MG63 (cell line): ENCODE measurements at regions not wholly inside any gene's neighbourhood (a gene's known extent, or its start where the extent isn't known, plus 50 kb on each side); places are given as distances from the start of the nearest gene placed in this dataset.
"Not testable (repeated sequence)": the region's sequence is repeated elsewhere in the genome, so short reads cannot be mapped to it uniquely, and the experiment has no call there.

Source experiments
- DNase-seq: peaks from one replicate; pipeline ENCODE4 v3.0.0-alpha.2; 2020
- H3K27me3 ChIP-seq: fragments of 250-450 bp; sonication (Bioruptor Pico); 2 replicates; pipeline ENCODE4 v1.5.1; 2020; ENCODE audit warnings: mild to moderate bottlenecking, moderate library complexity
- H3K36me3 ChIP-seq: fragments of 250-450 bp; sonication (Bioruptor Pico); 2 replicates; pipeline ENCODE4 v1.5.1; 2020; ENCODE audit warnings: mild to moderate bottlenecking, moderate library complexity
- H3K4me3 ChIP-seq: fragments of 250-450 bp; sonication (Bioruptor Pico); 2 replicates; pipeline ENCODE4 v1.5.1; 2020; ENCODE audit warnings: mild to moderate bottlenecking, moderate library complexity
- H3K9me3 ChIP-seq: fragments of 250-450 bp; sonication (Bioruptor Pico); 2 replicates; pipeline ENCODE4 v1.5.1; 2020; ENCODE audit warnings: mild to moderate bottlenecking, moderate library complexity

DNA sequence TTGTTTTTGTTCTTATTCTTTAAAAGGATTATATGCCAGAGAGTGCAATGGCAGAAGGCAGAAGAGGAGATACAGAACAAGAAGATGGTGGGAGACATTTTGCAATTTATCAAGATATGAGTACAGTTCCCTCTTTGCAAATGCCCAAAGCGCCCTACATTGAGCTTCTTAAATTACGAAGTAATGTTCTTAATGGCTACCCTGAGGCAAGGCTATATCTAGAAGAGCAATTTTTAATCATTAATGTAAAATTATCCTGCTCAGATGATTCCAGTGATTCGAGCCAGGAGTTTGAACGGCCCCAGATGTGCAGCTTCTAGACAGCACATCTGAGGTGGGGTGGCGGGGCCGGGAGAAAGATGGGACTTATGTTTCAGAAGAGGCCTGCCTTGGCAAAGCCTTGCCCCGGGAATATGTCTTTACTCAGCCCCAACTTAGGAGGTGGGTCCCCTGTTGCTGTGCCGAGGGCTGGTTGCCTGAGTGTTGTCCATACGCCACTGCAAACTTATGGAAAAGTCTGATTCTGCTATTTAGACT lies 84.9 kb upstream of the MLN start:
- Histone ChIP-seq H3K9me3 (no peaks in the 10 kb centered on the region), H3K36me3 (no peaks in the 10 kb centered on the region), H3K4me3 (no peak overlapping the region), H3K27me3 (no peaks in the 10 kb centered on the region)
- no peak for DNase-seq

DNA sequence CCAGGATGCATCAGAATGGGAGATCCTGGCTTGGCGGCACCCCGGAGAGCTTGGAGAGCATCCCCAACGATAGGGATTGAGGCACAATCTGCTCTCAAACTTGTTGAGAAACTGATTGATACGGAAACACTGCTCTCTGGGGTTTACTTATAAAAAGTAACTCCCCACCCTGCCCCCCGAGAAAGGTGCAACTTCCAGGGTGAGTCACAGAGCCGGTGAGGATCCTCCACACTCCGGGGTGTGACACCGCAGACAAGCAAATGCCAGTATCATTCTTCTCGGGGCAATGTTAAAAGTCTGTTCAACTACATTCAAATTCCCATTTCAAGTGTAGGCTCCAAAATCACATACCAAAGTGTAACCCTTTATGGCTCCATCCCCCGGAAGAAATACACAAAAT lies 84.4 kb upstream of the MLN start:
- no peaks in the 10 kb centered on the region for H3K36me3 ChIP-seq
- DNase-seq = no peak
- no peaks in the 10 kb centered on the region for H3K9me3 ChIP-seq
- H3K27me3 ChIP-seq = no peaks in the 10 kb centered on the region
- H3K4me3 ChIP-seq = no peak overlapping the region

DNA sequence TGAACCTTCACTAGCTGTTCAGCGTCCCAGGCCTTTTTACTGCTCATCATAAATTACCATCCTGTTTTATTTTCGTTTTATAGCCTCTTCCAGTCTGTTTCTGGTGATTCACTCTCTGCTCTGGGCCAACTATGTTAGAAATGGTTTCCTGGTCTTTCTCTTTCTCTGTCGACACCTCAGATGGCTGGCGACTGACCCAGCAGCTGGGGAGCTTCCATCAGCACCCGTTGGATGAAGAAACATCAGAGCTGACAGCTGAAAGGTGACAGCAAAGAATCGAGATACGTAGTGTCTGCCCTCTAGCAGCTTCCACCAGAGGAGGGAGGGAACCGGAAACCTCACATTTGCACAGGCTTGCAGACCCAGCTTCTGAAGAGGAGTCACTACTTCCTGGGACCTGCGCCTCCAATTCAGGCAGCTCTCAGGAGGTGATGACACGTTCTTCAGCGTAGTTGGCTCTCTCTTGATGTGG lies 82.9 kb upstream of the MLN start:
- no peaks in the 10 kb centered on the region for H3K27me3 ChIP-seq
- DNase-seq = peak; percentile 69
- no peaks in the 10 kb centered on the region for H3K9me3 ChIP-seq
- no peak overlapping the region for H3K4me3 ChIP-seq
- no peaks in the 10 kb centered on the region for H3K36me3 ChIP-seq

DNA sequence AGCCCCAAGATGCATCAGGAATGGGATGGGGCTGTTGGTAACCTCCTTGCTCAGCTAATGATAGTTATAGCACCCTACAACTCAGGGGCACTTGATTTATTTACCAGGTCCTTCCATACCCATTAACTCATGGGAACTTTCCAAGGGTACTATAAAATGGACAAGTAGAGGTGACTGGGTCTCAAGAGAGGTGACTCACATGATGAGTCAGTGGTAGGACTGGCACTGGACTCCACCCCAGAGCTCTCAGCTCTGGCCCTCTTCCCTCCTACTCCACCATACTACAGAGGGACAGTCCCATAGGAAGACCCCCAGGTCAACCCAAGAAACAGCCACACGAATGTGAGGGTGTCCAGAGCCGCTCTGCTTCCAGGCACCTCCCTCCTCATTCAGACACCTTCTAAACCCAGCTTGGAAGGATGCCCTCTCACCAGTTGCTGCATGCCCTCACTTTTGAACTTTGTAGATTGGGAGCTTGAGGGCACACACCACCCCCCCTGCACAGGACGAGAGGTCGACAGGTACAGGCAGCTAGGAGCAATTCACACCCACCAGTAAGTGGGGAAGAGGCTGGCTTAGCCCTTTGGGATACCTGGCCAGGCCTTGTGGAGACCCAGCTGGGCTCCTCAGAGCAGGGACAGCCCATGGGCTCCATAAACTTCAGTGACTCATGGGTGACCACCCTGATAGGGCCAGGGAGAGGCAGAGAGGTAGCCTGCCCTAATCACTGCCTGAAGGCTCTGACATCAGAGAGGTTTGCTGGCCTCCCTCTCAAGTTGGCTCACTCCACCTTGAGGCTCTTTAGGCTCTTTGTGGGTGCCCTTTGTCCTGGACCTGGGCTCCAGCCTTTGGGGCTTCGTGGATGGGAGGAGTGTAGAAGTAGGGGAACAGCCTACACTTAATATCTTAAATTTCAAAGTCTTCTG lies 81.6 kb upstream of the MLN start:
- Histone ChIP-seq H3K36me3 (no peaks in the 10 kb centered on the region), H3K9me3 (no peaks in the 10 kb centered on the region), H3K27me3 (no peaks in the 10 kb centered on the region), H3K4me3 (no peak overlapping the region)
- peak; percentile 67 for DNase-seq

- not testable (repeated sequence) for H3K27me3 ChIP-seq, H3K4me3 ChIP-seq, DNase-seq, H3K9me3 ChIP-seq, H3K36me3 ChIP-seq
Observed at GRCh38 chr6:33883621-33884020, 79.8 kb upstream of the MLN start.

- no peak overlapping the region for H3K4me3 ChIP-seq
- H3K9me3 ChIP-seq = no peaks in the 10 kb centered on the region
- H3K36me3 ChIP-seq = no peaks in the 10 kb centered on the region
- no peaks in the 10 kb centered on the region for H3K27me3 ChIP-seq
- DNase-seq = no peak
Observed at GRCh38 chr6:33882154-33882553, 78.4 kb upstream of the MLN start.

- no peaks in the 10 kb centered on the region for H3K9me3 ChIP-seq
- H3K4me3 ChIP-seq = no peak overlapping the region
- DNase-seq = no peak
- no peaks in the 10 kb centered on the region for H3K36me3 ChIP-seq
- no peaks in the 10 kb centered on the region for H3K27me3 ChIP-seq
Observed at GRCh38 chr6:33880766-33881165, 77.0 kb upstream of the MLN start.

- H3K9me3 ChIP-seq = no peaks in the 10 kb centered on the region
- DNase-seq = no peak
- H3K4me3 ChIP-seq = no peak overlapping the region
- no peaks in the 10 kb centered on the region for H3K27me3 ChIP-seq
- no peaks in the 10 kb centered on the region for H3K36me3 ChIP-seq
Observed at GRCh38 chr6:33880104-33880678, 76.4 kb upstream of the MLN start.

DNA sequence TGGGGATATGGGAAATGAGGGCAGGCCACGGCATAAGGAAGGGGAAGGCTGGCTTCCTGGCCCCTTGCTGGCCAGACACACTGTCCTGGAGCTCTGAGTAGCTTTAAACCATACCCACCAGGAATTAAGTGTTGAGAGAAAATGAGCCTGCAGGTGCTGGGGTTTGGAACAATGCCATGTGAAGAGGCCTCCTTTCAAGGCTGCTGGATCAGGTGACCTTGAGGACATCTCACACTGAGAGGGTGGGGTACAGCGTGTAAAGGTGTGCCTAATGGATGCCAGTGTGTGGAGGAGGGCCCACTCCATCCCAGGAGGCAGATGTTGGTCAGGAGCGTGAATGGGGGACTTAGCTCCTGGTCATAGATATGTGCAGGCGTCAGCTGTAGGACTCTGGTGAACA lies 74.8 kb upstream of the MLN start:
- no peak for DNase-seq

GRCh38 chr6:33877982-33878535 lies 74.3 kb upstream of the MLN start:
- Histone ChIP-seq H3K4me3 (no peak overlapping the region), H3K9me3 (no peaks in the 10 kb centered on the region), H3K27me3 (no peaks in the 10 kb centered on the region), H3K36me3 (no peaks in the 10 kb centered on the region)
- no peak for DNase-seq

More for the DNA sequence above, 74.8 kb upstream of the MLN start:
- Histone ChIP-seq H3K27me3 (no peaks in the 10 kb centered on the region), H3K36me3 (no peaks in the 10 kb centered on the region), H3K9me3 (no peaks in the 10 kb centered on the region), H3K4me3 (no peak overlapping the region)

GRCh38 chr6:33875696-33876095 lies 71.9 kb upstream of the MLN start:
- Histone ChIP-seq H3K27me3 (no peaks in the 10 kb centered on the region), H3K4me3 (no peak overlapping the region)
- no peak for DNase-seq

GRCh38 chr6:33875141-33875581 lies 71.4 kb upstream of the MLN start:
- H3K9me3 ChIP-seq = no peaks in the 10 kb centered on the region
- no peak overlapping the region for H3K4me3 ChIP-seq
- no peaks in the 10 kb centered on the region for H3K36me3 ChIP-seq
- no peaks in the 10 kb centered on the region for H3K27me3 ChIP-seq
- DNase-seq = no peak

More at GRCh38 chr6:33875696-33876095, 71.9 kb upstream of the MLN start:
- H3K36me3 ChIP-seq = no peaks in the 10 kb centered on the region
- H3K9me3 ChIP-seq = no peaks in the 10 kb centered on the region

GRCh38 chr6:33874136-33874760 lies 70.4 kb upstream of the MLN start:
- no peak overlapping the region for H3K4me3 ChIP-seq
- H3K9me3 ChIP-seq = no peaks in the 10 kb centered on the region
- no peak for DNase-seq
- H3K36me3 ChIP-seq = no peaks in the 10 kb centered on the region
- H3K27me3 ChIP-seq = no peaks in the 10 kb centered on the region

DNA sequence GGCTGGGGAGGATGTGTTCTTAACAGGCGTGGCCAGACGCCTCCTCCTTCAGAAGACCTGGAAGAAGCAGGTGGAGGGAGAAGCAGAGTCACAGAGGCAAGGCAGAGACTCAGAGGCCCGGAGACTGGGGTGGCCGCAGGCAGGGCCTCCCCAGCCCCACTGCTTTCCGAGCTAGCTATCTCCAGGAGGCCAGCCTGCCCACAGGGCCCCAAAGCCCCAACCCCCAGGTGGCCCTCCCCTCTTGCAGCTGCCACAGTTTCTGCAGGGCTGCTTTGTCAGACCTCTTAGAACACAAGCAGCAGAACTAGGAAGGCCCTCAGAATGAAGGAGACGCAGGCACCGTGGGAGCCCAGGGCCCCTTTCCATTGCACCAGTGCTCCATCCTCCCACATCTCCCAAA lies 69.0 kb upstream of the MLN start:
- H3K9me3 ChIP-seq = no peaks in the 10 kb centered on the region
- DNase-seq = no peak
- no peak overlapping the region for H3K4me3 ChIP-seq
- no peaks in the 10 kb centered on the region for H3K36me3 ChIP-seq
- H3K27me3 ChIP-seq = no peaks in the 10 kb centered on the region

DNA sequence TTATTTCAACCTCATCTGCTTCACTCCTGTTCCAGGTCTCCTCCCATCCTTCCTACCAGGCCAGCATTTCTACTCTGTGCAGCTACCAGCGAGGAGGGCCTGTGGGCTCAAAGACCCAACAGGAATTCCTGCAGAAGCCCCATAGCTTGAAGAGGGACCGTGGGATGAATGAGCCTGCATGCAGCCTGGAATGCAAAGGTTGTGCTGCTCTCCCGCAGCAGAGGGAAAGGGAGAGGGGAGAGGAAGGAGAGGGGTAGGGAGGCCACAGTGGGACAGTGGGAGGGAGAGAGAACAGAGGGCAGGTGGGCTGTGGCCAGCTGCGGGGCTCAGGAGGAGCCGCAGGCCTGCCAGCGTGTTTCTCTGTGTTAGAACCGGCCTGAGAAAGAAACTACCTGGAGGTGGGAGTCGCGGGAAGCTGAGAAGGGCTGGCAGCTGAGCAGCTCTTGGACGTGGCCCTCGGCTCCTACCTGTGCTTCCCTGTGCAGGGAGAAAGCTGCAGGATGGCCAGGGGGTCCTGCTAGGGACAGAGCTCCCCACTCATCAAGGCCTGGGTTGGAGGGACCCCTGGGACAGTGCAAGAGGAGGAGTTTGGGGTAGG lies 66.1 kb upstream of the MLN start:
- Histone ChIP-seq H3K36me3 (no peaks in the 10 kb centered on the region), H3K27me3 (no peaks in the 10 kb centered on the region), H3K9me3 (no peaks in the 10 kb centered on the region), H3K4me3 (no peak overlapping the region)
- no peak for DNase-seq

GRCh38 chr6:33869121-33869520 lies 65.3 kb upstream of the MLN start:
- no peaks in the 10 kb centered on the region for H3K27me3 ChIP-seq
- H3K4me3 ChIP-seq = no peak overlapping the region
- H3K36me3 ChIP-seq = no peaks in the 10 kb centered on the region
- no peaks in the 10 kb centered on the region for H3K9me3 ChIP-seq
- DNase-seq = no peak

DNA sequence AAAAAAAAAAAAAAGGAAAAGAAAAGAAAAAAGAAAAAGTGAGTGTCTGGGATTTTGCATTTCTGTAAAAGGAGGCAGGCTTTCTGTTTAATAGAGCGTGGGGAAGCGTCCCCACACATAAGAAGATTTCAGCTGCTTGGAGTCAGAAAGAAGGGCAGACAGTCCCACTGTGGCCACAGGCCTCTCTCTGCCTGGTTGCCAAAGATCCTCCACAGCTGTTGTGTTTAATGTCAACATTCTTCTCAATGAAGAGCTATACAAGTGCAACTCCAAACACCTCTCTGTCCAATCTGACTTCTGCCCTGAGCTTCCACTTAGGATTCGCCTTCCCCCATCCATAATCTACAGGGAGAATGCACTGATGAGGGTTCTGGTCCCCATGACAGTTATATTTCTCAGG lies 64.3 kb upstream of the MLN start:
- DNase-seq = no peak
- Histone ChIP-seq H3K36me3 (no peaks in the 10 kb centered on the region), H3K4me3 (no peak overlapping the region), H3K27me3 (no peaks in the 10 kb centered on the region), H3K9me3 (no peaks in the 10 kb centered on the region)
